ENCODE measurements at regions not wholly inside any gene's neighbourhood (a gene's known extent, or its start where the extent isn't known, plus 50 kb on each side); places are given as distances from the start of the nearest gene placed in this dataset.
A peak's percentile ranks its signal among the peaks of the same experiment; 100 is the strongest.

- in situ Hi-C loops (cut with HindIII; ENCODE audit: low pct_unique_long_range_greater_than_20kb, low sequenced_read_pairs), result no loop called here
- no peak for TF ChIP-seq JUND (IDR thresholded peaks at IDR 0.05; ENCODE audit: low read depth)
These were observed 50.6 kb upstream of the YWHAQ start for GRCh38 chr2:9681427-9681817.

GRCh38 chr2:9685637-9686036, 54.8 kb upstream of the YWHAQ start:
- no peak for DNase-seq (ENCODE audit: low read depth in 1 of 2, low spot score in 1 of 2)
- in situ Hi-C loops (cut with HindIII; ENCODE audit: low pct_unique_long_range_greater_than_20kb, low sequenced_read_pairs), result no loop called here
- no peak for TF ChIP-seq JUND (IDR thresholded peaks at IDR 0.05; ENCODE audit: low read depth)

More at GRCh38 chr2:9681427-9681817, 50.6 kb upstream of the YWHAQ start:
- DNase-seq (ENCODE audit: low read depth in 1 of 2, low spot score in 1 of 2), result no peak

- no peak for TF ChIP-seq JUND (IDR thresholded peaks at IDR 0.05; ENCODE audit: low read depth)
- peak in 1 of 2 experiments; percentile 29 for DNase-seq (ENCODE audit: low read depth in 1 of 2, low spot score in 1 of 2)
- in situ Hi-C loops (cut with HindIII; ENCODE audit: low pct_unique_long_range_greater_than_20kb, low sequenced_read_pairs), result no loop called here
These were observed 55.3 kb upstream of the YWHAQ start for GRCh38 chr2:9686061-9686460.

GRCh38 chr2:9690252-9690651, 59.5 kb upstream of the YWHAQ start:
- in situ Hi-C loops (cut with HindIII; ENCODE audit: low pct_unique_long_range_greater_than_20kb, low sequenced_read_pairs), result no loop called here
- no peak for TF ChIP-seq JUND (IDR thresholded peaks at IDR 0.05; ENCODE audit: low read depth)
- DNase-seq (ENCODE audit: low read depth in 1 of 2, low spot score in 1 of 2), result no peak

- in situ Hi-C loops (cut with HindIII; ENCODE audit: low pct_unique_long_range_greater_than_20kb, low sequenced_read_pairs), result no loop called here
- no peak for DNase-seq (ENCODE audit: low read depth in 1 of 2, low spot score in 1 of 2)
- TF ChIP-seq JUND (IDR thresholded peaks at IDR 0.05; ENCODE audit: low read depth), result no peak
These were observed 60.1 kb upstream of the YWHAQ start for GRCh38 chr2:9690716-9691498.

- no peak for DNase-seq (ENCODE audit: low read depth in 1 of 2, low spot score in 1 of 2)
- no peak for TF ChIP-seq JUND (IDR thresholded peaks at IDR 0.05; ENCODE audit: low read depth)
- in situ Hi-C loops (cut with HindIII; ENCODE audit: low pct_unique_long_range_greater_than_20kb, low sequenced_read_pairs), result no loop called here
These were observed 61.8 kb upstream of the YWHAQ start for GRCh38 chr2:9692456-9693195.

GRCh38 chr2:9693196-9693491, 62.3 kb upstream of the YWHAQ start:
- in situ Hi-C loops (cut with HindIII; ENCODE audit: low pct_unique_long_range_greater_than_20kb, low sequenced_read_pairs), result no loop called here
- no peak for DNase-seq (ENCODE audit: low read depth in 1 of 2, low spot score in 1 of 2)
- TF ChIP-seq JUND (IDR thresholded peaks at IDR 0.05; ENCODE audit: low read depth), result no peak

- no peak for DNase-seq (ENCODE audit: low read depth in 1 of 2, low spot score in 1 of 2)
- no peak for TF ChIP-seq JUND (IDR thresholded peaks at IDR 0.05; ENCODE audit: low read depth)
- in situ Hi-C loops (cut with HindIII; ENCODE audit: low pct_unique_long_range_greater_than_20kb, low sequenced_read_pairs), result no loop called here
These were observed 62.8 kb upstream of the YWHAQ start for GRCh38 chr2:9693646-9694045.

- in situ Hi-C loops (cut with HindIII; ENCODE audit: low pct_unique_long_range_greater_than_20kb, low sequenced_read_pairs), result no loop called here
- no peak for TF ChIP-seq JUND (IDR thresholded peaks at IDR 0.05; ENCODE audit: low read depth)
- DNase-seq (ENCODE audit: low read depth in 1 of 2, low spot score in 1 of 2), result no peak
These were observed 64.0 kb upstream of the YWHAQ start for GRCh38 chr2:9694661-9695234.

- no peak for DNase-seq (ENCODE audit: low read depth in 1 of 2, low spot score in 1 of 2)
- TF ChIP-seq JUND (IDR thresholded peaks at IDR 0.05; ENCODE audit: low read depth), result no peak
- in situ Hi-C loops (cut with HindIII; ENCODE audit: low pct_unique_long_range_greater_than_20kb, low sequenced_read_pairs), result no loop called here
These were observed 65.1 kb upstream of the YWHAQ start for GRCh38 chr2:9695941-9696340.

- no peak for TF ChIP-seq JUND (IDR thresholded peaks at IDR 0.05; ENCODE audit: low read depth)
- no peak for DNase-seq (ENCODE audit: low read depth in 1 of 2, low spot score in 1 of 2)
- in situ Hi-C loops (cut with HindIII; ENCODE audit: low pct_unique_long_range_greater_than_20kb, low sequenced_read_pairs), result no loop called here
These were observed 65.9 kb upstream of the YWHAQ start for GRCh38 chr2:9696731-9697130.

- DNase-seq (ENCODE audit: low read depth in 1 of 2, low spot score in 1 of 2), result no peak
- TF ChIP-seq JUND (IDR thresholded peaks at IDR 0.05; ENCODE audit: low read depth), result no peak
- in situ Hi-C loops (cut with HindIII; ENCODE audit: low pct_unique_long_range_greater_than_20kb, low sequenced_read_pairs), result no loop called here
These were observed 67.1 kb upstream of the YWHAQ start for GRCh38 chr2:9697909-9698308.

Measured in T47D (cell line).